ENCODE measurements at regions not wholly inside any gene's neighbourhood (a gene's known extent, or its start where the extent isn't known, plus 50 kb on each side); places are given as distances from the start of the nearest gene placed in this dataset.

DNA sequence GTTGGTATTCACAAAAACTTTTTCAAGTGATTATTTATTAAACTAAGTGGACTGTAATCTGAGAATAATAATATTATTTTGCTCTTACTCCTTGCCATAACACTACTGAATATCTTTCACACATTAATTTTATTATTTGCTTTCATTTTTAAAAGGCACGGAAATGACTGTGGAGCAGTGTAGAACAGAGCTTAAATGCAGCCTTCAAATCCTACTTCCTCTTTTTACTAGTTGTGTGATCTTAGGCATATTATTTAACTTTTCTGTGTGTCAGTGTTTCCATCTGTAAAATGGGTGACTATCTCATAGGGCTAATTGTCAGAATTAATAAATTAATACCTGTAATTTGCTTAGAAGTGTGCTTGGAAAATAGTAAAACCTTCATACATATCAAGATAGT is 55.5 kb upstream of the SLC8A1 start:
- DNase-seq (ENCODE audit: low read depth in 2 of 2): no peak

DNA sequence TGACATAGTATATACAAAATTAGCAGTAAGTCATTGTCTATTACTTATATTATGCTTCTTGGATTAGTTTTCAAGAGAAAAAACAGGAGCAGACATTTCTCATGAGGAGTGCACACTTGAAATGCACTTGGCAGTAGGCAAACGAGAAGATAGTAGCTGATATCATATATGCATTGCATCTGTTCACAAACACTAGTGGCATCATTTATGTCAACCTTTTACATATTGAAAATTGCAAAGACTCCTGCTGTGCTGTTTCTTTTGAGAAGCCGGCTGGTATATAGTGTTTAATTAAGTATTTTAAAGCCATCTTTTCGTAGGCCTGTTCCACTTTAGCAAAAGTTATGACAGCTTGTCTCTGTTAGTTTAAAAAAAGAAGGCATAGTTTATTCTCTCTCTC is 58.4 kb upstream of the SLC8A1 start:
- no peak for DNase-seq (ENCODE audit: low read depth in 2 of 2)

- no peak for DNase-seq (ENCODE audit: low read depth in 2 of 2)
Observed at GRCh38 chr2:40511661-40512213, 59.8 kb upstream of the SLC8A1 start.

GRCh38 chr2:40512256-40512655 is 60.4 kb upstream of the SLC8A1 start:
- no peak for DNase-seq (ENCODE audit: low read depth in 2 of 2)

DNA sequence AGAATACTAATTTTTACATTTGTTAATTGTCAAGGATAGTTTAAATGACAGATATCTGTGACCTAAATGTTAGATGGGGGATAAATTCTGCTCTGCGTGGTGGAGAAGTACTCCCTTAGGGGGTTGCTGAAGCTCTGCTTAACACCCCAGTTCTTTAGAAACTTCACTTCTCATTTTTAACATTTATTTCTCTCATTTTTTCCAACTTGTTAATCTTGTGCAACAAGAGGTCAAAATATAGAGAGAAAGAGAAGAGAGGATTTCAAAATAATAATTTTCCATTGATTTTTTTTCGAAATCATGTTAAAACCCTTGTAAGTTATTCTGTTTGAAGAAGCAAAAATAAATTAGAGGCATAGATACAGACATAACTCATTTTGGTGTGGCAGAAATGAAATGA is 61.3 kb upstream of the SLC8A1 start:
- no peak for DNase-seq (ENCODE audit: low read depth in 2 of 2)

DNA sequence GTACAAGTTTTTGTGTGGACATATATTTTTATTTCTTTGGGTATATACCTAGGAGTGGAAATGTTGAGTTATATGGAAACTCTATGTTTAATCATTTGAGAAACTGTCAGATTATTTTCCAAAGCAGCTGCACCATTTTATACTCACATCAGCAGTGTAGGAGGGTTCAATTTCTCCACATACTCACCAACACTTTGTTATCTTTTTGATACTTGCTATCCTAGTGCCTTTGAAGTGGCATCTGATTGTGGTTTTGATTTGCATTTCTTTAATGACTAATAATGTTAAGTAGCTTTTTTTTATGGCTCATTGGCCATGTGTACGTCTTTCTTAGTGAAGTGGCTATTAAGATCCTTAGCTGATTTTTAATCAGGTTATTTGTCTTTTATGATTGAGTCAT is 64.7 kb upstream of the SLC8A1 start:
- no peak for DNase-seq (ENCODE audit: low read depth in 2 of 2)

DNA sequence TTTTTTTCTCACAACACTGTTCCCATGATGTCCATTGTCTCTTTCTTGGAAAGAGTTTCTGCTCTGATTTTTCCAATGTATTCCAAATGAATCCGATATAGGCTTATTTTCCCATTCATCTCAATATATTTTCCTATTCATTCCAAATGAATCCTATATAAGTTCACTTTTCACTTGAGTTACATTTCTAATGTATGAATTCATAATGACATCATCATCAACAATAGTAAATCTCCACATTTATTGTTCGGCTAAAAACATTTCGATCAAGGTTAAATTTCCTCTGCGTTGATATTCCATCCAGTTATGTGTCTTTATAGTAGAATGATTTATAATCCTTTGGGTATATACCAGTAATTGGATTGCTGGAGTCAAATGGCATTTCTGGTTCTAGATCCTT is 76.7 kb upstream of the SLC8A1 start:
- DNase-seq (ENCODE audit: low read depth in 2 of 2): no peak

DNA sequence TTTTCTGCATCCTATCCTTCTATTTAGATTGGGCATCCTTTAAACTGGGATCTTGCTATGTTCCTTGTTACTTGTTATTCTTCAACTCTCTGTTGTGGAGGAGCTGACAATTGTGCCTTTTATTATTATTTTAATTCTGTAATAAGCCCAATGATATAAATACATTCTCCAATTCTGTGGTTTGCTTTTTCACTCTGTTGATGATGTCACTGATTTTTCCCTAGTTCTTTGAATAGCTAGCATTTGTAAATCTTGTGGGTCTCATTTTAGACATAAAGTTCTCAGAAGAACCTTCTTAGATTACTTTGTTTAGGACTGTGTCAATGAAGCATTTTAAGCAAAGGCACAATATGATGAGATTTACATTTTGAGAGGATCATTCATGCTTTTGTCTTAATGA is 79.5 kb upstream of the SLC8A1 start:
- DNase-seq (ENCODE audit: low read depth in 2 of 2): no peak

- no peak for DNase-seq (ENCODE audit: low read depth in 2 of 2)
Observed at GRCh38 chr2:40534528-40534927, 82.6 kb upstream of the SLC8A1 start.

GRCh38 chr2:40535972-40536371 is 84.1 kb upstream of the SLC8A1 start:
- no peak for DNase-seq (ENCODE audit: low read depth in 2 of 2)

GRCh38 chr2:40540026-40540425 is 88.1 kb upstream of the SLC8A1 start:
- DNase-seq (ENCODE audit: low read depth in 2 of 2): no peak

GRCh38 chr2:40543381-40543780 is 91.5 kb upstream of the SLC8A1 start:
- no peak for DNase-seq (ENCODE audit: low read depth in 2 of 2)

GRCh38 chr2:40544072-40544471 is 92.2 kb upstream of the SLC8A1 start:
- DNase-seq (ENCODE audit: low read depth in 2 of 2): no peak

GRCh38 chr2:40545645-40546044 is 93.8 kb upstream of the SLC8A1 start:
- no peak for DNase-seq (ENCODE audit: low read depth in 2 of 2)

DNA sequence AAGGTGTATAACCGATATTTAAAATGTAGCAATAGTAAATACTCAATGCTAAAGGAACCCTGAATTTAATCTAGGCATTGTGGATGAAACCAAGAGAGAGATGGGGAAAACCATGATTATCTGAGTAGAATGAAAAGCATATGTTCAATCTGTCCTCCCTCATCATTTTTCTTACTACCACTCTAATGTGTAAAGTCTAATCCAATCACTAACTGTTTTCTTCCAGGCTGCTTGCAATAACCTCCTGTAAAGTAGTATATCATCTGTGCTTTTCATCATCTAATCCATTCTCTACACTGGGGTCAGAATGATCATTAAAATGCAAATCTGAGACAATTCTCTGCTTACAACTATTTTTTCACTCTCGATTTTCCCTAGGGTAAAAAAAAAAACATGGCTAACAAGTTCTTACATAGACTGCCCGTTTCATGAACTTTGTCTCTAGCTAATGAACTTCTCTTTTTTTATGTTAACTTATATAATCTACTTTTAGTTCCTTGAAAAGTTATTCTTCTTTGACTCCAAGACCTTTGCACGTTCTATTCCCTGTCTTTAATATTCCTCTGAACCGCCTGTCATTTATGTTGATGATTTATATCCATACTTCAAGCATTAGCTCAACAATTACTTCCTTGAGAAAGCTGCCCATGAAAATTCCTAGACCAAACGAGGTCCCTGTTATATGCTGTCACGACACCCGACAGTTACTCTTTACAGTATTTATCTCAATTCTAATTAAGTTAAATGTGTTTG is 94.7 kb upstream of the SLC8A1 start:
- no peak for DNase-seq (ENCODE audit: low read depth in 2 of 2)

DNA sequence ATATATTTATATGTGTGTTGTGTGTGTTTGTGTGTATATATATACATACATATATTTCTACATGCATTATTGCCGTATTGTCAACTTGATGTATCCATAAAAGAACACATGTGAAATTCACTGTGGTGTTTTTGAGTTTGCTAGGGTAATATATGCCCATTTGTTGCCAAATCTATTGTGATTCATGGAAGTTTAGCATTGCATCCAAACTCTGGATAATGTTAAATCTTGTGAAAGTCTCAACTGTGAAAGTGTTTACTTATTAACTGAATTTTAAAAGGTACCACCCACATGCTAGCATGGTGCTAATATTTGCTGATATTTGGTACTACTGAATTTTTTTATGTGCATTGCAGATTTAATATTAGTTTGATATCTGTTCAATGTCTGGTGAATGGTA is 96.6 kb upstream of the SLC8A1 start:
- DNase-seq (ENCODE audit: low read depth in 2 of 2): no peak

DNA sequence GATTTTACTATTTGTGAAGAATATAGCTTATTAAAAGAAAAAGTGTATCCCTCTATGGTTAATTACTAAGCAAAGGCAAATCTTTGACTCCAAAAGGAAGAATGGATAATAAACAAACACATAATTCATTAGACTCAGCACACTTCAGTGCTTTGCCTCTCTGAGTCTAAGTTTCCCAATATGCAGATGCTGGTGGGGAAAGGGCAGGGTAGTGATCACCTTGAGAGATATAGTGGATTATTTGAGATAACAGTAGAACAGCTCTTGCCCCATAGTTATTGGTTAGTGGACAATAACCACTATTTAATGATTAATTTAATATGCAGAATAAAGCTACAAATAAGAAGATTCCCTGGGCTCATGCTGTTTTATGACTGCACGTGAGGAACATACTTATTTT is 98.2 kb upstream of the SLC8A1 start:
- no peak for DNase-seq (ENCODE audit: low read depth in 2 of 2)

- no peak for DNase-seq (ENCODE audit: low read depth in 2 of 2)
Observed at GRCh38 chr2:40551081-40551480, 99.2 kb upstream of the SLC8A1 start.

DNA sequence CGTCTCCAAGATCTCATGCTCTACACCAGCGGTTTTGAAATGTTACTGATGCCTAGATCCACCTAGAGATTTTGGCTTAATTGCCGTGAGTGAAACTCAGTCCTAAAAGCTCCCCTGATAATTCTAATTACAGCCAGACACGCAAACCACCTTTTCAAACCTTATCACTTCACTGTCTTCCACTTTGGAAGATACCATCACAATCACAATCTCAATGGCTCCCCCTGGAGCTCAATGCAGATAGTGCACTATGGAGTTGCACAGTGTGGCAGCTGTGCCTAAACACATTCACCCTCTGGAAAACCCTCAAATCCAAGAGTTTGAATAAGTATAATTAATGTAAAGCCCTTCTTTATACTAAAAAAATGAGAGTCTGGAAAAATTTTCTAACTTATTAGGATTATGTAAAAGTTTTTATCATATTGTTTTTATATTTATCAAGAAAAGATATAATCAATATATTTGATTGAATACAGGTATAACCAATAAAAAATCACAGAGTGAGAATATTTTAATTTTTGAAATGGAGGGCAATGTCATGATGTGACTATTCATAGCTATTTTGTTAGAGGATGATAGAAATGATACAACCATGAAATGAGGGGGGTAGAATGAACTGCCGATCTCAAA is 102.9 kb upstream of the SLC8A1 start:
- DNase-seq (ENCODE audit: low read depth in 2 of 2): peak; percentile 9 to 31

DNA sequence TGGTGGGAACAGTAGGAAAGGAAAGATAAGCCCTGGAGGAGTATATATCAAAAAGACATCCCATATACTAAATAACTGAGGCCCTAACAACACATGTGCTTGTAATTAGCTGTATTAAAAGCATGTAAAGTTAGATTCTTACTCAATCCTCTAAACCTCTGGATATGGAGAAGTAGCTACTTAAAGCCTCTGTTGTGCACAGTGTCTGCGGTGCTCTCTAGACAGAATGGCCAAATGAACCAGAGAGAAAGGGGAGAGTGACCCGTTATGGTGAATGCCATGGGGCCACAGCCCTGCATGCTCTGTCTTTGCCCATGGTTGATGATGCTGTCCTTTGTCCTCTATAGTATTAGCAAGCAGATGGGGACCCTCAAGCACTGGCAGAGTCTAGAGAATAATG is 104.4 kb upstream of the SLC8A1 start:
- DNase-seq (ENCODE audit: low read depth in 2 of 2): no peak

- DNase-seq (ENCODE audit: low read depth in 2 of 2): no peak
Observed at GRCh38 chr2:40556739-40557138, 104.8 kb upstream of the SLC8A1 start.

DNA sequence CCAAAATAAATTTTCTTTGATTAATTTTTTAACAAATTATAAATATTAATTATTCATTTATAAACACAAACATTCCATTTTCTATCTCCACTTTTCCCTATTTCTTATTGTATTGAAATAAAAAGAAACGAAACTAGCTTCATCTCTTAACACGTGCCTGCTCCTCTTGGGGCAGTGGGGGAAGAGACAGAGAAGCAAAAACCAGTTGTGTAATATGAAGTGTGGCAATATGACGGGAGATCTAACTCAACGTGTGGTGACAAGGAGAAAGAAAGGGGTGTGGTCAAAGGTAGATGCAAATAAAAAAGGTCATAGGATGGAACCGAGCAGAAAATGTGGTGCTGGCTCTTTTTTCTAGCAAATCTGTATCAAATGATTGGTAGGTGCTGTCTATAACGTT is 106.9 kb upstream of the SLC8A1 start:
- DNase-seq (ENCODE audit: low read depth in 2 of 2): no peak

GRCh38 chr2:40559175-40559574 is 107.3 kb upstream of the SLC8A1 start:
- DNase-seq (ENCODE audit: low read depth in 2 of 2): no peak

DNA sequence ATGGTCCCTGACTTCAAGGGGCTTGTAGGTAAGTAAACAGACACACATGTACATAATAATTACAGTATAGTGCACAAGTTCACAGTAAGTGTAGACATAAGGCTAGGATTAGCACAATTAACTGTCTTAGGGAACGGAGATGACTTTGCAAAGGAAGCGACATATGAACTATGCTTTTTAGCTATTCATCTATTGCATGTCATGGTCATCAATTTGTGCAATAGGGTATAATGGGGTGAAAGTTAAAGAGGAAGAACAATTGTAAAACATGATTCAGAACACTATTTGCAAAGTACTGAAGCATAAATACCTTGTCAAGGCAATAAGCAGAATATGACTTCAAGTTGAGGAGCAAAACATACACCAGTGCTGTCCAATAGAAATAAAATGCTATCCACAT is 112.3 kb upstream of the SLC8A1 start:
- DNase-seq (ENCODE audit: low read depth in 2 of 2): no peak
